SIG-M5 treated with dmso at 0.1 percent for 504 hours (cell line): ENCODE measurements at regions not wholly inside any gene's neighbourhood (a gene's known extent, or its start where the extent isn't known, plus 50 kb on each side); places are given as distances from the start of the nearest gene placed in this dataset.
A peak's percentile ranks its signal among the peaks of the same experiment; 100 is the strongest.

Experiments used
- DNase-seq: peaks from one replicate; lab custom pipeline; 2025; ENCODE audit not compliant: unreplicated experiment; lab: John Stamatoyannopoulos, UW

GRCh38 chr5:57595523-57595991 is 112.9 kb upstream of the ACTBL2 start:
- DNase-seq, result no peak

- DNase-seq, result no peak
Observed at GRCh38 chr5:57594436-57594835, 111.8 kb upstream of the ACTBL2 start.

DNA sequence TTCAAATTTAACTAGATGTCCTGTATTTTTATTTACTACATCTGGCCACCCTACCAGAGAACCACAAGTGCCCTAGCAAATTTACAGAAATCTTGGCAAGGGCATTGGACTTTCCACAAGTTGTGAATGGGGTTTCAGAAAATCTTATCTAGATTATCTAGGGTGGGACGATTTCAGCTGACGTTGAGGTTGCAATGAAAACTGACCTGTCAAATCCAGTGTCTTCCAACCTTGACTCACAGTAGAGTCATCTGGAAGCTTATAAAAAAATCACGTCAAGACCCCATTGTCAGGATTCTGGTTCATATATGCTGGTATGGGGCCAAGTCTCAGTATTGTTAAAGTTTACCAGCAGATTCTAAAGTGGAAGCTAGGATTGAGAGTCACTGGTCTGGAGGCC is 109.6 kb upstream of the ACTBL2 start:
- DNase-seq, result no peak

DNA sequence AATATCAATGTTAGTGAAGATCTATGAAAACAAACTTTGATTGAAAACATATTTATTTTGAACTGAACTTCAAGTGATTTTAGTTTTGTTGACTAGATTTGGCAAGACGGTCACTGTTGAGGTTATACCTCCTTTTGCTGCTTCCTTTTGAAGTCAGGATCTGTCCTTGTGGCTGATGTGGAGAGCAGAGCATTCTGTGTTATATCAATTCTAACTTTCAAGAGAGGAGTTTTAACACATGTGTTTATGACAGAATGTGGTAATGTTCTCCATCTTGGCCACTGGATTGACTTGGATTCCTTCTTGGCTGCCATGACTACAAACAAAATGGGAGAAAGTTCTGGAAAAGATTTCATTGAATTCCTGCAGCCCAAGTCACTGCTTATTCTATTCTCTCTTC is 104.0 kb upstream of the ACTBL2 start:
- no peak for DNase-seq

DNA sequence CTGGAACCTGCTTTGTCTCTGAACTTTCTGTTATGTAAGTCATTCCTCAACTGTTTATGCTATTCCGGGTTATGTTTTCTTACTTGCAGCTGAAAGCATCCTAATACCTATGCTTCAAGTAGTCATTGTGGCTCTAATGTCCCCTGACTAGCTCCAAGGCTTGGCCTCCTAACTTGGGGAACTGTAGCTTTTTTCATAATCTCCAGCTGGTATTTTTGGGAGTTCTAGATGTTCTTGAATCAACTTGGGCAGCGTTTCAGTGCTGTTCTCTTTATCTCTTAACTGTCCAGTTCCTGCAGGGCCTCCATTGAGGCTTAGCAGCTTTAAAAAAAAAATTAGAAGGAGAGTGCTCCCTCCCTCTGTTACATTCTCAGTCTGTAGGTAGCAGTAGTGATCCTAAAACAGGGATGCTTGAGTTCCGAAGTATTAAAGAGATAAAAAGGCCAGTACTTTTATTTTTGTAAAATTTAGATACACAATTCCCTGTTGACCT is 100.0 kb upstream of the ACTBL2 start:
- no peak for DNase-seq

DNA sequence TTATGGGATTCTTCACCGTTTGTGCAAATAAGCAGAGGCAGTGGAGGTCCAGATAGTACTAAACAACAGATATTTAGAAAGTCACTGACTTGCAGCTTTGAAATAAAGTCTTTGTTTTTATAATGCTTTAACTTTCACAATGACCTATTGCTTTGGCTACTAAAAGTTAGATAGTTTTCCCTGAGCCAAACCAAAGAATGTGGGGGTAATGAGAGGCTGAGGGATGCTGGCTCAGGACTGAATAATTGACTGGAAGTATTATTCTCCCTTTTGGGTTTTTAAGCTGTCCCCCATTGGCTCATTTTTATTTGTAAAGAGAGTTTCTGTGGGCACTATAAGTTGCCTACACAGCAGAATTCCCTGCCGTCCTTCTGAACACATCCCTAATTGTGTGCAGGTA is 99.2 kb upstream of the ACTBL2 start:
- no peak for DNase-seq

DNA sequence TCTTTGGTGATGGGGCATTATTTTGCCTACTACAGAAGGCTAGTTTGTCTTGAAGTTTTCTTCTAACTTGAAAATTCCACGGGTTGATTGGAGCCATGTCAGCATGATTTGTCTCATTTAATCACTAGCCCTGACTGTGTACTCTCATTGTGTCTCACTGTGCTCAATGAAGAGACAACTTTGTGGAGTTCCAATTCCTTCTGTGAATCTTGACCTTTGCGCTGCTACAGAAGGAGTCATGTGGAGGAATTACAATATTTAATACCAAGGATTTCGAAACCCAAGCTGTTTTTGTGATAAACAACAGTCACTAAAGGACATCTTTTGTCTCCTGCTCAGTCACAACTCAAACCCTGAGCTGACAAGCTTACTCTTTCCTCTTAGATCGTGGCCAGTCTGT is 98.6 kb upstream of the ACTBL2 start:
- no peak for DNase-seq

DNA sequence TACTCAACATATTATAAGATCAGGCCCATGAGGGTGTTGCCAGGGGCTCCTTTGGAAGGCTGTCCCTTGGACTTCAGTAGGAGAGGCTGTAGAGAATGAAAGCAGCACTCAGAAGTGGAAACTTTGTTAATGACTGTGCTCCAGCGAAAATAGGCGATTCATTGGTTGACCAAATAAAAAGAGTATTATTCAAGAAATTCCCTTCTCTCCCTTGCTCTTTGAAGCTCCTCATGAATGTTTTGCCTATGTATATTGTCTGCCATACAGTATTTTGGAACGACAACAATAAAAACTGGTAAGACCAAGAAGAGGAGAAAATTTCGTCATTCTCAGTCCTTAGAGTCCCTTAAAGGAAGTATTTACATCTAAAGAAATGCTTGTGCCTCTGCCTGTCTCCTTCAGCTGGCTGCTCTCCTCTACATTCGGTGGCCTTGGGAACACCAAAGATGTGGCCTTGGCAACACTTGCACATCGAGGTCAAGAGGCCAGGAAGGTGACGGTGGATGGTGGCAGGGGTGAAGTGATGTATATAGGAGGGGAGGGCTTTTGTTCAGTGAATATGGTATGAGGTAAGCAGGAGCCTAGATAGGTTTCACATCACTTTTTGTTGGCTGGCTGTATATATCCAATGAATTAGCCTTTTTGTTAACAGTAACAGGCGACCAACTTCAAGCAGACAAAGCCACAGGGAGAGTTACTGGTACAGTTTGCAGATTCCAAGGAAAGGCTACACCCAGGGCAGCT is 95.0 kb upstream of the ACTBL2 start:
- peak; percentile 26 for DNase-seq

DNA sequence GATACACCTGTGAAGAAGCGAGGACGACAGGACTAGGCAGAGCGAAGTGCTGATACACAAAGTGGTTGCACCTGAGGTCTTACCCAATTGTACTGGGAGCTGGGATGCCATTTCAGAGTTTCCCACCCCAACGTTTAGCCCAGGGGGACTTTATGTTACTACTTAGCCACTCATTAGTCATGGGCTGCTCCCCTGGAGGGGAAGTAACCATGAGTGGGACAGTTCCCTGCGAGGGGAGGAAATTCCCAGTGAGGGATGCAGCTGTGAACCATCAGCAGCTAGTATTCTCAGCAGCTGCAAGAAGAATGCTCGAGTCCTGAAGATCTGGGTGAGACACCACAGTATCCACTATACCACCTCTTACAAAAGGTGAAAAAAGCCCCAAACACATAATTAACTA is 93.7 kb upstream of the ACTBL2 start:
- DNase-seq, result no peak

DNA sequence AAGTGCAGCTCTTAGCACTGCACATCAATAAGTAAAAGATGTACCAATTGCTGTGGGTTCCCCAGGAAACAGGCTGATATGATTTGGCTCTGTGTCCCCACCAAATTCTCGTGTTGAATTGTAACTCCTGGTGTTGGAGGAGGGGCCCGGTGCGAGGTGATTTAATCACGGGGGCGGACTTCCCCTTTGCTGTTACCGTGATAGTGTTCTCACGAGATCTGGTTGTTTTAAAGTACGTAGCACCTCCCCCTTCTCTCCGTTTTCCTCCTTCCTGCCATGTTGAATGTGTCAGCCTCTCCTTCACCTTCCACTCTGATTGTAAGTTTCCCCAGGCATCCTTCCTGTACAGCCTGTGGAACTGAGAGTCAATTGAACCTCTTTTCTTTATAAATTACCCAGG is 93.2 kb upstream of the ACTBL2 start:
- DNase-seq, result no peak

DNA sequence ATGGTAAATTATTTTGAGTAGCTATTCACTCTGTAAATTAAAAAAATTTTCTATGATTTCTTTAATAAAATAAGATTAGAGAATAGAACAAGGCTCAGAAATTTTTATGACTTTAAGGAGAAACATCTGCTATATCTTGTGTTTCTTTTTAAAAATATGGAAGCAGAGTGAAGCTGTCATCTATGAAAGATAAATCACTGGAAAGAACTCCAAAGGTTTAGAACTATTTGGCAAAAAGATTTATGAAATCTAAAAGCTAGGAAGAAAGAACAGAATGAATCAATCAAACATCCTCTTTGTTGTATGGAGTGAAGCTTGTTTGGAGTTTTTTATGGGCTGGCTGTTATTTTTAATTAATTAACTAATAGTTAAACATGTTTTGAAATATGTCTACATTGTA is 89.8 kb upstream of the ACTBL2 start:
- DNase-seq, result no peak

DNA sequence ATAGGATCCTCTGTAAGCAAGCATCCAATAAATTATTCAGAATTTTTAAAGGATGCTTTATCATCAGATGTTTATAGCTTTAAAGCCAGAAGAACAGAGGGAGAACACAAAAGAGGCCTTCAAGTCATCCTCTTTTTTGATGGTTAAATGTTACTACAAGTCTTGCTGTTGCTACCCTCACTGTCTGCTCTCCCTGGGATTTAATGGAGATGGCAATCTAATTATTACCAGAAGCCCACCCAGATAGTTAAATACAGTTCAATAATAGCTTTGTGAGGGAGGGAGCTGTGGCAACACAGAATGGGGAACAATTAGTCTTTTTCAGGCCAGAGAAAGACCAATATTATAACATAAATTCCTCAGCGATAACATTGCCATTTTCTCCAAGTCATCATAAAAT is 87.0 kb upstream of the ACTBL2 start:
- DNase-seq, result no peak

GRCh38 chr5:57568136-57568535 is 85.5 kb upstream of the ACTBL2 start:
- no peak for DNase-seq

DNA sequence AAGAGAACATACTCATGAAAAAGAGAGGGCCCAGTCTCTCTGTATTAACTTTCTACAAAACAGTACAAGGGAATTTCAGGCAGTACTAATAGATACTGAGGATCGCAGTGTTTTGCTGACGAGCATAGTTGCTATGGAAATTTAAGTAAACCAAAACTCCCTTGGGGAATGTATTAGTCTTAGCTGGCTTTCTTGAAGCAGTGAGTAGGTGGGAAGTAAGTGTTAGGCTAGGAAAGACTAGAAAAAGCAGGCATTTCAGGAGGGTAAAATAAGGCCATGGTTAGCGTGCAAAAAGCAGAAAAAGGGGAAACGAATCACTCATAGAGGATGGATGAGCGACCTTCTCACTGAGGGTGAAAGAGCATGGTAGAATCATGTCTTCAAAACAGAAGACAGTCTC is 84.3 kb upstream of the ACTBL2 start:
- no peak for DNase-seq

DNA sequence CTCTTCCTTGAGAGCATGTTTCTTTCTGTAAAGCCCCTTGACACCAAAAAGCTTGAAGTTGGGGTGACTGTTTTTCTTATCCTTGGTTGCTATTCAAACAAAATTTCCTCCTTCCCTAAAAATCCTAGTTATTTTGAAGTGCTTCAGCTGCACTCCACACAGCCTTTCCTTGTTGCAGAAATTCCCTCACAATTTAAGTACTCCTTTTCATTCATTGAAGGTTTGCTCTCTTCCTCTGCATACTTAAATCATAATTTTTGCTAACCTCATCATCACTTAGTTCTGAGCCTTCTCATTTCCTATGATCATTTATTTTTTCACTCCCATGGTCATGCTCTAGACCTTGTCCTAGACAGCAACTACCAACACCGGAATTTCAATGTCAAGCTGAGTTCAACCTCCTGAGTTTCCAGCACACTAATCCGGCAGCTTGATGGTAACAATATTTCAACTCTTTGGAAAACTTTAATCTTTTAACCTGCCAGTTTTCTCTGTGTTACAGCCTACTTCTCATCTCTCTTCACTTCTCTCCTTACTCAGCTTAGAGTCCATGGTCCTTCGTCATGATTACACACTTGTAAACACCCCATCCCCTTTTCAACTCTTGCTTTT is 78.7 kb upstream of the ACTBL2 start:
- no peak for DNase-seq

- DNase-seq, result no peak
Observed at GRCh38 chr5:57559110-57559635, 76.6 kb upstream of the ACTBL2 start.

DNA sequence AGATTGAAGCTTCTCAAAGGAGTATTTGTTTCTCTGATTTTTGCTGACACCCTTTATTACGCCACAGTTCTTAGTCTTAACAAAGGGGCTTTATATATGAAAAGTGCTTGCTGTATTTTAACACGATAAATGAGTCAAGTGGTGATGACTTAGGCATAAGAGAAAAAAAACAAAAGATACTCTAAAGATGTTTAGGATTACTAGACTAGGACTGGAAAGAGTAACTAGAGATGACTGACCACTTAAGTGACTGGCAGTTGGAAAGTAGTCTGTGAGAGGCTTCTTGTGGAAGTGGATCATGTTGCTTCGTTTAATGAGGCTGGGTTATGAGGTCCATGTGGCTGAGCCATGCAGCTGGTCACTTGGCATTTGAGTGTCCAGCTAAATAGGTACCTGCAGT is 69.4 kb upstream of the ACTBL2 start:
- DNase-seq, result no peak

DNA sequence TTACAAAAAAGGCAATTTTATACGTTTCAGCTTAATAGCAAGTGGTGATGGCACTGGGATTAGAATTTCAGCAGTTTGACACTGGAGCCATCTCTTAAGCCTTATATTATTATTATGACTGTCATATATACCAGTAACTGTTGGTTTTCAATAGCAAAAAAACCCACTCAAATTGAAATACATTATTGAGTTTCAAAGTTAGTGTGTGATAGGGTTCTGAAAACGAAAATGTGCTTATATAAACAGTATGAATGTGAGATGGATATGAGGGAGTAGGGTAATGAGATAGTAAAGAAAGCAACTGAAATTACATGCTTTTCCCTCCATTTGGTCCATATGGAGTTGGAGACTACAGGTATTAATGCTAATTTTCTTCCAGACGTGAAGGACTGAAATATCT is 68.6 kb upstream of the ACTBL2 start:
- DNase-seq, result no peak

DNA sequence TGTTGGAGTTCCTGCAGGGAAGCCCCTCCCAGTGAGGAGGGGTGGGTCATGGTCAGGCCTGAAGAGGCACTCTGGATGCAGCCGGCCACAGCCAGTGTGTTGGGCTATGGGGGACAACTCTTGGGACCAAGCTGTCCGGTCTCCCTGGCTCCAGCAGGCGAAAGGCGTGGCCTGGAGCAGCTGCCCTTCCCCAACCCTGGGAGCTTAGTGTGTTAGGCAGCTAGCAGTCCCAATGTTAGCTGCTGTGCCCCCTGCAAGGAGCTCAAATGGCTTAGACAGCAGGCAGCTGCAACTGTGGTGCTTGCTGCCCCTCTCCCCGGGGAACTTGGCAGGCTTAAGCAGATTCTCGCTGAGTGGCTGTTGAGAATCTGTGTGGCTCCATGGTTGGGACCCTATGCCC is 67.5 kb upstream of the ACTBL2 start:
- no peak for DNase-seq

DNA sequence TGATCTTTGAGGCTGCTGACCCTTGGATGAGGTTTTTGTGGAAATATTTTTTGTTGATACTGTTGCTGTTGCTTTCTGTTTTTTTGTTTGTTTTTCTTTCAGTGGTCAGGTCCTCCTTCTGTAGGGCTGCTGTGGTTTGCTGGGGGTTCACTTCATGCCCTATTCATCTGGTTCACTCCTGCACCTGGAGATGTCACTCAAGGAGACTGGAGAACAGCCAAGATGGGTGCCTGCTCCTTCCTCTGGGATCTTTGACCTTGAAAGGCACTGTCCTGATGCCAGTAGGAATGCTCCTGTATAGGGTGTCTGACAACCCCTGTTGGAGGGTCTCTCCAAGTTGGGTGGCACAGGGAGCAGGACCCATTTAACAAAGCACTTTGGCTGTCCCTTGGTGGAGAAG is 67.0 kb upstream of the ACTBL2 start:
- no peak for DNase-seq

GRCh38 chr5:57540823-57541222 is 58.2 kb upstream of the ACTBL2 start:
- DNase-seq, result no peak

DNA sequence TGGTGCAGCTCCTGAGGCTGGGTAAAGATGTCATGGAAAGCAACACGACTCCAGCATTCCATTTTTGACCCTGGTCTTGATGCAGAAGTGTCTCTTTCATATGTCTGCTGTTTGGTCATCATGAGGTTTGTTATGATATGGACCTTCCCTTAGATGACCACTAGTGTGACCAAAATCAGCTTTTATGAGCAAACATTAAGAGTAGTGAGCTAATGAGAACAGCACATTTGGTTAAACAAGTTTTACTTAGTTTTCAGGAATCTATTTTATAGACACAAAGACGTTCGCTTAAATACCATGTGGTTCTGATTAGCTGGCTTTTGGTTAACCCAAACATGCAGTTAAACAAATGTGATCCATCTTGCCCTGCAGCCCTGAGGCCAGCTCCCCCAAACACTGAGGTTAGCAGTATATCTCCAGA is 56.7 kb upstream of the ACTBL2 start:
- DNase-seq, result no peak
